Superior temporal gyrus (tissue), 1 donor: ENCODE measurements at regions not wholly inside any gene's neighbourhood (a gene's known extent, or its start where the extent isn't known, plus 50 kb on each side); places are given as distances from the start of the nearest gene placed in this dataset.

Experiments
- DNase-seq: peaks from one replicate; pipeline ENCODE4 v3.0.0-alpha.2; 2016; ENCODE audit errors: extremely low spot score

DNA sequence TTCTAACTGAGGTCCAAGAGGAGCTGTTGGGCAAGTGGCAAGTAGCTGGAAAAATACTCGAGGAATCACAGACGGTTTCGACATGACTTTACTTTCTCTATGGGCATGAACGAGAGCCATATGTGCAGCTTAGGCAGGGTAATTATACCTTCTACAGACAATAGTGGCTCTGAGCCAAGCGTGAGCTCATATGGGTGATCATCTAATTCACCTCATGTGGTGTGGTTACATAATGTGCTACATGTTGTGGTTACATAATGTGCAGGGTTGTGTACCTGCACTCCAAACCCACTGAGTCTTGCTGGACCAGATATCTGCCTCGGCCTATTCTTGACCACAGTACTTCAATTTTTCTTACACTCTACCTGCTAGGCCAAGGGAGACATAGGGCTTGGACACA is 771.7 kb upstream of the EYS start:
- no peak for DNase-seq

DNA sequence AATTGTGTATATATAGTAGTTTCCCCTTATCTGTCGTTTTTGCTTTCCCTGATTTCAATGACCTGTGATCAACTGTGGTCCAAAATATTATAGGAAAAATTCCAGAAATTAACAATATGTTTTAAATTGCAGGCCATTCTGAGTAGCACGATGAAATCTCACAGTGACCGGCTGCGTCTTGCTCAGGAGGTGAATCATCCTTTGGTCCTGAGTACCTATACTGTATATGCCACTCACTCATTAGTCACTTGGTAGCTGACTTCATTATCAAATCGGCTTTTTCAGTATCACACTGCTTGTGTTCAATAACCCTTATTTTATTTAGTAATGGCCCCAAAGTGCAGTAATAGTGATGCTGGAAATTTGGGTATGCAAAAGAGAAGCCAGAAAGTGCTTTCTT is 728.3 kb upstream of the EYS start:
- no peak for DNase-seq

DNA sequence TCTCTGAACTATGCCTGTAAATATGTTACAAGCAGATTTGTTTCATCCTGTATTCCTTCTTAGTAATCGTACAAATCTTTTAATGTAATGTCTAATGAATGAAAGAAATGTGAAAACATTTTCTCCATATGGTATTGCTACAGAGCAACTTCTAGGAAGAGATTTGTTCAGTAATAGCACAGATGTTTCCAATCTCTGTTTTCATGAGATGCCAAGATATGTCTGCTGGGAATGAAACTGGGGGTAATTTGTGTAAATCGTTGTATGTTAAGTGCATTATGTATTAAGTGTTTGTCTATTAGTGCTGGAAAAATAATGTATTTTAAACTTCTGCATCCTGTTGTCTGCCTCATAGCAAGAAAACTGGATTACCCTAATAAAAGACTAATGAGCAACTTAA is 722.2 kb upstream of the EYS start:
- no peak for DNase-seq

DNA sequence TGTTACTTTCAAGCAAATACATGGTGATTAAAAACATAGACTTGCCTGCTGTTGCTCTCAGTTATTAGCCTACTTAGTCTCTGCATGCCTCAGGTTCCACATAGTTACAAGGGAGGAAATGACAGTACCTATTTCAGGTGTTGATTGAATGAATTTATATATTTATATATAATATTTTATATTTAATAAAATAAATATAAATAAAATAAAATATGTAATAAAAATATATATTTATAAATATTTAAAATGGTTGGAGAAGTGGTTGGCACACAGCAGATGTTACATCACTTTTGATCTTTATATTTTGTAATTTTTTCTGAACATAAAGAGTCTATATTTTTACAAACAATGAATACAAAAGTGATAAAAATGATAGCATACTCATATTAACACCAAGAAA is 716.0 kb upstream of the EYS start:
- DNase-seq: no peak

DNA sequence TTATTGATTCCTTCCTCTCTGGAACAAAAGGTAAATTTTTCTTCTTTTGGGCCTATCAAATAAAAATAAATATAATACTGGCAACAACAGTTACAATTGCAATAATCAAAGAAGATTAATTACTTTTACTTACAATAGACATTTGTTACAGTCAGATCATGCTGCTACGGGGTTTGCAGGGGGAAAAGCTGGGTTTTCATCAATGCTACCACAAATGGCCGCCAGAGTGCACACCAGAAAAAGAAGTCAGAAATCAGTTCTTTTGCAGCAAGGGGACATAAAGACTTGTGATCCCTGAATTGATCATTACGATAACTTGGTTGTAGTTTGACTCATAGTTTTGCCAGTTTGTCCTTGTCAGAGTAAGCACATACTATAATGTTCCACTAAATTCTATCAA is 714.5 kb upstream of the EYS start:
- no peak for DNase-seq

DNA sequence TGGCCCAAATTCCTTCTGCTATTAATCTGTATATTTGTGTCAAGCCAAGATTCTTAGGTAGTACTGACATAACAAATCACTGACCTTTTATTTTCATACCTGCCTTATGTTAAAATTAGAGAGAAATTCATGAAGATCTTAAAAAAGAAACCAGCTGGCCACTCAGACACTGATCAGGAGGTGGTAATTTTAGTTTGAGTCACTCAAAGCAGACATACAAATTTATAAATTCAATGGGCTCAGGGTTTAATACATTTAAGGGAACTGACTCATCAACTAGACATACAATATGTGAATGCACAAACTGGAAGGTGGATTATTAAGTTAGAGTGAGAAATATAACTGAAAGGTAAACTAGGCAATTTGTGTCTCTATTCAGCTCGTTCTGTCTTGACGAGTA is 711.9 kb upstream of the EYS start:
- no peak for DNase-seq

DNA sequence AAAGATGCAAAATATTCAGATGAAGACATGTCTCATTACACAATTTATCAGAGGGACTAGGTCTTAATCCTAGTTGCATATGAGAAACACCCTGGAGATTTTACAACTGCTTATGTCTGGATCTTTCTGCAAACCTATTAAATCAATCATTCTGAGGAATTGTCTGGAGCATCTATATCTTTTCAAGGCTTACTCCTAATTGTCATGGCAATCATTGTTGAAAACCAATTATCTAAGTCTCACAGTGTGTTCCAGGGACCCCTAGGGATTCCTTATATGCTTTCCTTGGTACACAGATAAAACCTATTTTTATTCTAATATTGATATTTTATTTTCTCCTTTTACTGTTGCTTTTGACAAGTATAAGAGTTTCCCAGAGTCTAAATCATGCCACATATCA is 696.9 kb upstream of the EYS start:
- no peak for DNase-seq

DNA sequence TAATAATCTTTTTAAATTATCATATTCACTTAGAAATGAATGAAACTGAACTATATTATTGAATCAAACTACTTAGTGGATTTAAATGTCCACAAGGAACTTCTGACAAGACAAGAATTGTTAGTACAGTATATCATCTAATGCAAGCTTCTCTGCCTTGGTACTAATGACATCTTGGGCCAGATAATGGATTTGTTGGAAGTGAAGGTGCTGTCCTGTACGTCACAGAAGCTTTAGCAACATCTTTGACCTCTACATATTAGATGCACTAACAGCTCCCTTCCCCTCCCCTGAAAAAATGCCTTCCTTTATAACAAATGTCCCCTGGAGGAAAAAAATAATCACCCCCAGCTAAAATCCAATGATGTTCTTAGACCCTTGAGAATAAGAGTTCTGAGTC is 695.8 kb upstream of the EYS start:
- no peak for DNase-seq

DNA sequence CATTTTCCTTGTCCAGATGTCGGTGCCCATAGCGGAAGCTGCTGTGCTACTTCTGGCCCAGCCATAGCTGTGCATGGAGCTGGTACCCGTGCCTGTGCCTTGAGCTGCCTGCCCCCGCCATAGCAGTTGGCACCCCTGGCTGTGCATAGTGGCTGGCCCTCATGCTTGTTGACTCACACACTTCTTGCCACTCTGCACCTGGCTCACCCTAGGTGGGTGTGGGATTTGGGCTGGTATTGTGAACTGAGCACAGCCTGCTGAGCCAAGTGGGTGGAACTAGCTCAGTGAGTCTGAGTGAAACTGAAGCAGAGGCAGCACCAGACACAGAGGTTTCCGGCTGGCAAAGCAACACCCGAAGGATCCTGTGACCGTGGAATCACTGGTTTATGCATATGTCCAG is 689.5 kb upstream of the EYS start:
- DNase-seq: no peak

DNA sequence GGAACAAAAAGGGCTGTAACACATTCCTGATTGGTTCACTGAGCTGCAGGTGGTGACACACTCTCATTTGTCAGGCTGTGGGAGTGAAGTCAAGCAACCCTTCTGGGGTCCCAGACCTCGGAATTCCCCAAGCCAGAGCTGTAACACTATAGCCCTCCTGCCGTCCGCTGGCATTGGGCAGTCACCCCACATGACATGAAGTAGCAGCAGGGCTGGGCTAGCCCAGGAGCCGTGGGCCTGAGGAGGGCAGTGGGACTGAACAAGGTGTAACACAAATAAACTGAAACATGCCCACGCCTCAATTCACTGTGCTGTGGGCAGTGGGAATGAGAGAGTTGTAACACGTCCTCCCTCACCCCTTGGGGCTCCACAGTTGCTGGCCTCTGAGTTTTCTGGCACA is 689.1 kb upstream of the EYS start:
- DNase-seq: no peak

DNA sequence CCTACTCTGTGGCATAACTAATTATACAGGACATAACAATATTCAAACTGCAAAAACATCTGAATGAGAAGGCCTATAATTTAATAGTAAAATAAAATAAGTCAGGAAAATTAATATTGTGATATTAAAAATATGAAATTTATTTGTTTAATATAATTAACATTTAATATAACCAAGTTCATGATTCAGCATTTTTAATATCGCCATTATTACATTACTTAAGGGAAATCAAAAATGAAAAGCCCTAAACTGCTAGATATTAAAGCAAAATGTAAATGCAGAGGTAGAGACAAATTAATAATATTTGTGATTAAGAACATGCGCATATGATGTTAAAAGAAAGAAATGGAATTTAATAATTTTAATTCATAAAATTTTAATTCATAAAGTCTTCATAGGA is 683.4 kb upstream of the EYS start:
- no peak for DNase-seq

DNA sequence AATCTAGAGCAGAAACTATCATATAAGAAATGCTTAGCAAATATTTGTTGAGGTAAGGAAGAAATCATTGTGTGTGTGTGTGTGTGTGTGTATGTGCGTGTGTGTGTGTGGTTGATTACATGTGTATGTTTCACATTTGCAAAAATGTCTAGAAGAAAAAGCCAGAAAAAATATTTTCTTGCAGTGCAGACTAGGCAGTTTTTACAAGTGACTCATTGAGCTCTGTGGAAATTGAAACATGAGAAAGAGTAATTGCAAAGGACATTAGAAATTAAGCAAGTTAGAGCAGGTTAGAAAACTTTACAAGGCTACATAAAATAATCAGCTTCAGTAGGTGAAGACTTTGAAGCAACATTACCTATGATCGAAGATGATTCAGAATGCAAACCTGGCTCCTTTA is 669.0 kb upstream of the EYS start:
- no peak for DNase-seq

DNA sequence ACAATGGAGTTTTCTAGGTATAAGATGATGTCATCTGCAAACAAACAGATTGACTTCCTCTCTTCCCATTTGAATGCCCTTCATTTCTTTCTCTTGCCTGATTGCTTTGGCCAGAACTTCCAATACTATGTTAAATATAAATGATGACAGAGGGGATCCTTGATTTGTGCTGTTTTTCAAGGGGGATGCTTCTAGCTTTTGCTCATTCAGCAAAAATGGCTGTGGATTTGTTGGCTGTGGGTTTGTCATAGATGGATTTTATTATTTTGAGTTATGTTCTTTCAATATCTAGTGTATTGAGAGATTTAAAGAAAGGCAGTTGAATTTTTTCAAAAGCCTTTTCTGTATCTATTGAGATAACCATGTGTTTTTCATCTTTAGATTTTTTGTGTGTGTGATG is 662.4 kb upstream of the EYS start:
- no peak for DNase-seq

DNA sequence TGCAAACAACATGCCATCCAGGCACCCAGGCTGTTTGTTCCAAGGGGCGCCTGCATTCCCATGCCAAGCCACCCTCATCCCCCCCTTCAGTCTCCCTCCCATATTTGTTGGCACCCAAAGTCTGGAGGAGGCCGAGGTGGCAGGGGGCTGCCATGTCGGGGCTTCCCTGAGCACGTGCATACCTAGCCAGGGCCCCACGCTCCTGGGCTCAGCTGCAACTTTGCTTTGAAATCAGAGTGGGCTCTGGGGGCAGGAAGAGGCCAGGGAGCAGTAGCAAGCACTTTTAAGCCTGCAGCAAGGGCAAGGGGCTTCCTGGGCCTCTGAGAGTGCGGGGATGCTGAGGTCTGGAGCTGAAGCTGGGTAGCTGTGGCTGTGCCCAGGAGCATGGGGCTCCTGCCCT is 655.9 kb upstream of the EYS start:
- DNase-seq: no peak

DNA sequence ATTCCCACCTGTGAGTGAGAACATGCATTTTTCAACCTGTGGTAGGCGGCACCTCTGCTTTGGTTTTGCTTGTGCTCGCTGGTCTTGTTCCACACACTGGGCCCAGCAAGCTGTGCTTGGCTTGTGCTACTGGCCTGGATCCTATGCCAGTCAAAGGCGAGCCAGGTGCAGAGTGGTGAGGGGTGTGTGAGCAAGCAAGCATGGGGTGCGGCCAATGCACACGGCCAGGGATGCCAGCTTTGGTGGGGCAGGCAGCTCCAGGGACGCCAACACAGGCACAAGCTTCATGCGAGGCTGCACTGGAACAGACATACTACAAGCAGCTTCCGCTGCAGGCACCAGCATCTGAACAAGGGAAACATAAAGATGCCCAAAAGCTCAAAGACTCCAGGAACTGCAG is 654.9 kb upstream of the EYS start:
- no peak for DNase-seq

DNA sequence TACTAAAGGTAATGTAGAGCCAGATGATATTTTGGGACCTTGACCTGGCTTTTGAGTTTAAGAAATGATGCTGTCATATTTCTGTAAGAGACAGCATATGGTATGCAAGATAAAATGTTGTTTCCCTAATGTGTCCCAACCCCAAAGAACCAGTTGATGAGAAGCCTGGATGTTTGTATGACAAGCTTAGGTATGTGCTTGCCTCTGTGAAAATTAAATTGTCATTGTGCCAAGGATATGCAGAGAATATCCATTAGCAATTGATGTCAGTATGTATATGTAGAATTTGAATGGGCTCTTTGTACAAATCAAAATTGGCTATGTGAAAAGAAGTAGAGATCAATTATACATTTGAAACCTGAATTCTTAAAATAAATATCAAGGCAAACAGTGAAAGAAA is 650.8 kb upstream of the EYS start:
- DNase-seq: no peak

DNA sequence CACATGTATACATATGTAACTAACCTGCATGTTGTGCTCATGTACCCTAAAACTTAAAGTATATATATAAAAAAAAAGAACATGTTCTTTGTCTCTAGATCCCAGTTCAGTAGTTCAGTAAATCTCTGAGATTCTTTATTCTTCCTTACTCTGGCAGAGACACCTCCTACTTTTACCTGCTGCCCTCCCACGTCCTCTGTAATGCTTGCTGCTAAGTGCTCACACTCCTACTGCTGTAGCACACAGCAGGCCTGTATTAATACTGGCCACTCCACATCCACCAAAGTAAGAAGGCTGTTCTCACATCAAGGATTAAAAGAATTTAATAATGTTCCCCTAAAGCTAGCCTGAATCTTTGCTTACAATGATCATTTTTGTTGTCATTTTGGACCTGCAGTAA is 648.4 kb upstream of the EYS start:
- DNase-seq: no peak

DNA sequence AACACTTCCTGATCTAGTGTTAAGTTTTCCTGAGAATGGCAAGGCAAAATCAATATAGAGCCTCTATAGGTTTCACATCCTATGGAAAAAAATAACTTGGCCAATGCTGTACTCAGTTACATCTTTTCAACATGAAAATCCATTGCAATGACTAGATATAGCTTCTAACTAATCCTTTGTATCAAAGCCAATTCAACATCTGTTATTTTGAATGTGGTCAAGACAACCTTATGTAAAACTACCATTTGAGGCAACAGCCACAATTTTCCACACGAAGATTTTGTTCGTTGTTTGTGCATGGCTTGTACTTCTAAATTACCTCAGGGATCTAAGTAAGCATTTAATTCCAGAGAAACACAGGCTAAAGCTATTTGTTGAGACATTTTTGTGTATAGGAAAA is 637.8 kb upstream of the EYS start:
- peak; percentile 29 for DNase-seq

DNA sequence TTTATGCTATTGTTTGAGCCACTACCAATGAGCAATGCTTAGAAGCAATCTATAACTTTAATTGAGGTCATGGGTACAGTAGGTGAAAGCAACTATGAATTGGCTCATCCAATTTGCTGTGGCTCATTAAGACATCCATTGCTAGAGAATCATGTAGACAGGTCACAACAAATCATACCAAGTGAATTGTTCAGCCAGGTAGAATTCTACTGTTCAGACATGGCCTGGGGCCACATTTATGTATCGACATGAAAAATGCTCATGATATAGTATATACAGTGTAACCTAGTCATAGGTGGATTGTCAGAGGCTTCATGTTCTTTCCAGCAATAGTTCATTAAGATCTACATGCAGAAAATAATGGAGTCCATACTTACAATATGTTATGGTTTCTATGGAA is 633.7 kb upstream of the EYS start:
- DNase-seq: no peak

DNA sequence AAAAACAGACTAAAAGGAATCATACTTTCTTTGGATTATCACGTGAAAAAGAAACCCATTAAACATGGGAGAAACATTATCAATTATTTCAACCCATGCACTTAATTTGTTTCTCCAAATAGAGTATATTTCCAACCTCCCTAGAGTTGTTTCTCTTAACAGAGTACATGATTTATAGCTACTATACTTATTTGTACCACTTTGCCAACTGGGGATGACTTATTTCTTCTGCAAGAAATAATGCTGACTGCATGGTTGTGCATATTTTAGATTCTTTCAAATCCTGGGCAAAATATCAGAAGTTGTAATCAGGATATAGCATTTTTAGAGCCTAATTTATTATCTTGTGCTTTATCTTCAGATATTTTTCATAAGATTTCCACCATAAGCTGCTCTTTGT is 629.1 kb upstream of the EYS start:
- DNase-seq: no peak

DNA sequence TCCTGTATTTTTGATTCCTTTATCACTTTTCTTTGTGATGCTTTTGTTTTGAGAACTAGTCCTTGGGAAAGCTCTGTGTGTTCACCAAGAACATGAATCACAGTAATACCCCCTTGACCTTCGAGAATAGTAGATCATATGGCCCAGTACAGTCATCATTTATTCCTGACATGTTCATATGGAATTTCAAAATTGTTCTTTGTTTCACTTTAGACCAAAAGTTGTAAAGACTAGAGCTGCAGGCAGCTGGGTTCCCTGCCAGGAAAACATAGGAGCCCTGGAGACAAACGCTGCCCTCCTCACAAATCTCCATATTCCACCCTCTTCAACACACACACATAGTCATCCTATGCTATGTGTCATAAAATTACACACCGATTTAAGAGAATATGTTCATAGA is 621.2 kb upstream of the EYS start:
- no peak for DNase-seq

DNA sequence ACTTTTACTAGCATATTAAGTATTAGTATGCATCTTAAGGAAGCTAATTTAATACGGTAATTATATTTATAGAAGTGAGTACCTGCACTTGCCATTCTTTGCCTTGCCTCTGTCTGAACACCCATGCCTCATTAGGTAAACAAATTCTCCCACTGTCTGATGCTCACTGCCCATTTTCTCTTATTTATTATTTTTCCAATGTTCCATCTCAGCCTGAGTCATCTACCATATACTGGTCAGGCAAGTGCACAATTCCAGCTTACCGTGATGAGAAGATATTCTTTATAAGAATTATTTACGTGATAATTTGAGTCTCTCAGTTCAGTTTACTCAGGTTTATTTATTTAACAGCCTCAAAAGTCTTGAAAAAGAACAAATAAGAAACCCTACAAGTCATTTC is 619.2 kb upstream of the EYS start:
- no peak for DNase-seq

DNA sequence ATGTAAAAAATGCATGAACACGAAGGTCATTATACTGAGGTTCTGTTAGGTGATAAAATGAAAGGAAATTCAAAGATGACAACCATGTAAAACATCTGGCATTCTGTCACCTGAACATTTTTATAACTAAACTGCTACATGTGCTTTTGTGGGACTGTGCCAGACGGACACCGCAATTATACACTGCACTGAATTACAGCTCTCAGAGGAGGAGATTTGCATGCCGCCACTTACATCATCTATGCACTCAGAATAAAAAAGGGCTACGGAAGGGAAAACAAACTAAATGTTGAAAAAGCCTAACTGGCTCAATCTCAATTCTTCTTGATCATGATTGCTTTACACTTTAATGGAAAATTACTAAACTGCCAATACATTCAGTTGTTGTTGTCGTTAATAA is 614.0 kb upstream of the EYS start:
- no peak for DNase-seq

DNA sequence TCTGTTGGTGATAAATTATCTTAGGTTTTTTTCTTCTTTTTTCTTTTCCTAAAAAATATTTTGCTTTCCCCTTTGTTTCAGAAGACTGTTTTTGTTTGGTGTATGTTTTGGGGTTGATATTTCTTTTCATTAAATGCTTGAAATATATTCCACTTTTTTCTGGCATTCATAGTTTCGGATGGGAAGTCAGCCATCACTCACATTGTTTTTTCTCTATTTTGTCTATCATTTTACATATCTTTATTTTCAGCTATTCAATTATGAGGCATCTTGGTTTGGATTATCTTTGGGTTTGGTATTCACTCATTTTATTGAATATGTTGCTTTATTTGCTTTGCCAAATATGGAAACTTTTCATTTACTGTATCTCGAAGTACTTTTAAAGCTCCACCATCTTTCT is 600.5 kb upstream of the EYS start:
- no peak for DNase-seq

DNA sequence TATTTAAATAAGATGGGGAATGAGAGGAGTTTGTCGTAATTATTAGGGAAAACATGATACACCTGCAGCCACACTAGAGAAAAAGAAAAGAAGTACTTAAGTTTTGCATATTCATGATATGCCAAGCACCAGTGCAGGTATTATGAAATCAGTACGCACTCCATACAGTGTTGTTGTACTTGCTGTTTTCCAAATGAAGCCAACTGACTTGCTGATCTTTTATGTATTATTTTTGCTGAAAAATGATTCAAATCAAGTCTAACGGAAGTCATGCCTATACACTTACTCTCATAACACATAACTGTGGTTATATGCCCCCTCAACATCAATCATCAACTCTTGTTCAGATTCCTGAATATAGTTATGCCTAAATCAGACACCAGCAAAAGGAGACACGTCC is 584.9 kb upstream of the EYS start:
- DNase-seq: no peak
